PC-9 (cell line): ENCODE measurements at regions not wholly inside any gene's neighbourhood (a gene's known extent, or its start where the extent isn't known, plus 50 kb on each side); places are given as distances from the start of the nearest gene placed in this dataset.

Experiments
- EZH2 ChIP-seq: fragments of 200-600 bp; sonication (generic); IDR thresholded peaks from 2 replicates; pipeline ENCODE4 v1.8.0; 2017; ENCODE audit warnings: antibody characterized with exemption, low read depth
- TF ChIP-seq, protein P1 (sequence below): fragments of 200-600 bp; sonication (generic); conservative IDR thresholded peaks from 2 replicates; pipeline ENCODE4 v1.6.1; 2017; ENCODE audit warnings: mixed run types, antibody characterized with exemption, mild to moderate bottlenecking, moderate library complexity

DNA sequence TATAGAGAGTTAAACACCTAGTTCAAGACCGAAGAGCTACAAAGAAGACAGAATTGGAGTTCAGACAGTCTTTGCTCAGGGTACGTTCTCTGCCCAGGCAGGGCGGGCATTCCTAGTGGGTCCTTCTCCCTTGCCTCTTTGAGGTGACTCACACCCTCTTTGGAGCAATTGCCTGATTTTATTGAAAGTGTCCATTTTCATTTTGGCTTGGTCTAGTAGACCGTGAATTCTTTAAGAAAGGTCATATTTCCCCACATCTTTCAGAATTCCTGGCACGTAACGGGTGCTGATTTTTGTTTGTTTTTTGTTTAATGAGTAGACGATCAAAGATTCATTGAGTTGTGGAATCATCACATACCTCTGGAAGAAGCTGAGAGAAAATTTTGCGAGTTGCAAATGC, 871.5 kb downstream of the RNF144A start:
- TF ChIP-seq, protein P1, sequence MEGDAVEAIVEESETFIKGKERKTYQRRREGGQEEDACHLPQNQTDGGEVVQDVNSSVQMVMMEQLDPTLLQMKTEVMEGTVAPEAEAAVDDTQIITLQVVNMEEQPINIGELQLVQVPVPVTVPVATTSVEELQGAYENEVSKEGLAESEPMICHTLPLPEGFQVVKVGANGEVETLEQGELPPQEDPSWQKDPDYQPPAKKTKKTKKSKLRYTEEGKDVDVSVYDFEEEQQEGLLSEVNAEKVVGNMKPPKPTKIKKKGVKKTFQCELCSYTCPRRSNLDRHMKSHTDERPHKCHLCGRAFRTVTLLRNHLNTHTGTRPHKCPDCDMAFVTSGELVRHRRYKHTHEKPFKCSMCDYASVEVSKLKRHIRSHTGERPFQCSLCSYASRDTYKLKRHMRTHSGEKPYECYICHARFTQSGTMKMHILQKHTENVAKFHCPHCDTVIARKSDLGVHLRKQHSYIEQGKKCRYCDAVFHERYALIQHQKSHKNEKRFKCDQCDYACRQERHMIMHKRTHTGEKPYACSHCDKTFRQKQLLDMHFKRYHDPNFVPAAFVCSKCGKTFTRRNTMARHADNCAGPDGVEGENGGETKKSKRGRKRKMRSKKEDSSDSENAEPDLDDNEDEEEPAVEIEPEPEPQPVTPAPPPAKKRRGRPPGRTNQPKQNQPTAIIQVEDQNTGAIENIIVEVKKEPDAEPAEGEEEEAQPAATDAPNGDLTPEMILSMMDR: no peak
- TF ChIP-seq EZH2: no peak
